GM18508 (cell line): ENCODE measurements at regions not wholly inside any gene's neighbourhood (a gene's known extent, or its start where the extent isn't known, plus 50 kb on each side); places are given as distances from the start of the nearest gene placed in this dataset.
"Not testable (repeated sequence)": the region's sequence is repeated elsewhere in the genome, so short reads cannot be mapped to it uniquely, and the experiment has no call there.

Experiments
- ATAC-seq: cut with Tn5 transposase; IDR thresholded peaks from one replicate; pipeline ENCODE4 v1.9.1; 2021; ENCODE audit warnings: moderate number of reproducible peaks; ENCODE audit not compliant: insufficient read depth, unreplicated experiment

DNA sequence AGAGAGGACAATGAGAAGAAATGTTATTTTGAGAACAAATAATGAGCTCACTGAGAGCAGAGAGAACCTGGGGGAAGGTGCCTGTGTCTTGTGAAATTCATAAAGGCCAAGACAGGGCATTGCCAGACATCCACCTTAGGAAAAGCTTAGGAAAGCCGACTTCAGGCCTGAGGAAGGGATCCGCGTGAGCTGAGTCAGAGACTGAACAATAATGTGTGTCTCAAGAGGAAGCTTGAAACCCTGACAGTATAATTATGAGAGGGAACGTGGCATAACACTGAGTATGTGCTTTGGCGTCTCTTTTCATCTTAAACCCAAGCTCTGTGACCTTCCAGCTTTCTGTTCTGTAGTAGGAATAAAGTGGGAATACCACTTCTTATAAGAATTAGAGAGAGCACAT lies 307.2 kb downstream of the ACTR3B start:
- no peak for ATAC-seq

DNA sequence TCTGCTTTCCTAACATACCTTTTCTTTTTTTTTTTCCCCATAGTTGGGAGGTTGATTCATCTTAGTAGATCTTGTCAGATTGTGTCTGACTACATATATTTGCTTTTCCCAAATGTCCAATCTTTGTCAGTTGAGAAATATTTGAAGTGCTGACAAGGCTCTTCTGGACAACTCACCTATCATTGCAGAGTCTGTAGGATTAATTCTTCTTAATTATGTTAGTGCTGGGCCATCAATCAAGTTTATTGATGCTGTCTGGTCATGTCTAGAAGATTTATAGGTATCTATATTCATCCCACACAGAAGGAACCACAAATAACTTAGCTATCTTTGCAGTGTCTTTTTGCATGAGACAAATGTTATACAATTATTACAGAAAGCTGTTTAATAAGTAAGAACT lies 310.6 kb downstream of the ACTR3B start:
- ATAC-seq = no peak

GRCh38 chr7:153072806-153073205 lies 313.3 kb downstream of the ACTR3B start:
- ATAC-seq = no peak

GRCh38 chr7:153076289-153076688 lies 316.7 kb downstream of the ACTR3B start:
- not testable (repeated sequence) for ATAC-seq

DNA sequence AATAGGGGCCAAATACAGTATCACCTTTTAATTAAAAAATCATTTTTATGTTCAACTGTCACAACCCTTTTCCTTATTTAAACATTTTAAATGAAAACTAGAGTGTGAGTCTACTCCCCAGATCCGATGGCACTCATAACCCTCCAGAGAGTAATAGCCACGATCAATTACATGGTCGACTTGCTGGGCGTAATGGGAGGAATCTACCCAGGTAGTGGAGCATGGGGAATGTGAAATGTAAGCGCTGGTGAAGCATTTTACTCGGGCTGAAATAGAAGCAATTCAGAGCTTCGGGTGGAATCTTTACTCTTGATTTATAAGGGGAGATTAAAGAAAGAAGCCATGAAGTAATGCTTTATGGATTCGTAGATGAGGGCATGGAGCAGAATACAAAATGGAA lies 321.9 kb downstream of the ACTR3B start:
- no peak for ATAC-seq

GRCh38 chr7:153084278-153084677 lies 324.7 kb downstream of the ACTR3B start:
- no peak for ATAC-seq

GRCh38 chr7:153087498-153087897 lies 327.9 kb downstream of the ACTR3B start:
- ATAC-seq = no peak

DNA sequence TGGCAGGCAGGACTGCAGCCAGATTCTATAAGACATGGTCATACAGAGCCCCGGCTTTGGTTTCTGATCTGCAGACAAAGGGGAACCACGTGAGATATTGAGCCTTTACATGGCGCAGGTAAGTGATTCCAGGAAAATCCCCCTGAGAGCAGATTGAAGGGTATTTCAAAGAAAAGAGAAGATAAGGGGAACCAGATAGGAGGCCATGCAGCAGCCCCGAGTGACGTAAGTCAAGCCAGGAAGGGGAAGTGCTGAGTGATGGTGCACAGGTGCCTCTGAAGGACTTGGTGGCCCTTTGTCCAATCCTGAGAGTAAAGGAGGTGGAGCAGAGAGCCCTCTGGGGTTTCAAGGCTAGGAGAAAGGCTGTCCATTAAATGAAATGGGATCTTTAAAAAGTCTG lies 329.0 kb downstream of the ACTR3B start:
- no peak for ATAC-seq

DNA sequence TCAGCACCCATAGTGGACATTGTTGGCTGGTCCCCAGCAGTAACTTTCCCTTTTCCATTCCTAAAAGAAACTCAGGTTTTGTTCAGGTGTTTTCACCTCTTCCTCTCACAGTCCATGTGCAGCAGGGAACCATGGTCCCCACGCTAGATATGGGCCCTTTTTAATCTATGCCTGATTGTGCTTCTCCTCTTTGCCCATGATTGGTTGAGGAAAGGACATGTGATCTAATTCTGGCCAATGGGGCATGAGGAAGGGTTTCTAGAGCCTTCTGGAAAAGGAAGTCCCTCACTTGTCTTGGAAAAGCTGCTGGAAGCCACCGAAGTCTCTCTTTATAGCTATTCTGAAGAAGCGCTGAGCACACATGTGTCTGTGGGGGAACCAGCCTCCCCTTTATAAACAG lies 330.7 kb downstream of the ACTR3B start:
- no peak for ATAC-seq

DNA sequence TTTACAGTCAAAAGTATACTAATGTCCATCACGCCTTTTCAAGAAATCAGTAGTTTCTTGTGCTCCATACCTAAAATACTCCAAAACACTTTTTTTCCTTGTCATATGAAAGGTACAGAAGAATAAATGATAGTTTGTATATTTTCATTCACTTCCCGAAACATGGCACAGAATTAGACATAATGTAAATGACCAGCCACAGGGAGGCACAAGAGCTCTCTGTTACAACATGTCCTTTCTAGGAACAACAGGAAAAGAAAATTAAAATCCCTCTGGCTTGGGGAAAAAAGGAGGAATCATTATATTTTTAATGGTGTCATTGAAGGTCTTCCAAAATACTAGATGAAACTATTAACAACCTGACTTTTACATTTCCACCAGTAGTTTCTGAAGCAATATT lies 331.2 kb downstream of the ACTR3B start:
- ATAC-seq = no peak

DNA sequence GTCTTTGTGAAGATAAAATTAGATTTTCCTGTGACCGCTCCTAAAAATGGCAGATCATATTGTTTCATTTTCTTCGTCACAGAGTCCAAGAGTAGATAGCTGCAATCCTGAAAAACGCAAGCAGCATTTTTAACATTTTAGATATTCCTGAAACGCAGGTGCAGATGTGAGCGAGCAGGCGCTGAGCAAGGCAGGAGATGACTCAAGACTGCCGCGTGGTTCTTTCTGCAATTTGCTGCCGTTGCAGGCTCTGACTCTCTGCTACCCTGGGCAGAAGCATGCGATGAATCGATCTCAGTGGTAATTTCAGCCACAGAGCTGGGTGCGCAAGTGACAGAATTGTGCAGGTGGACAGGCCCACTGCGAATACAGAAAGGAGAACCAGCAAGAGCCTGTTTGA lies 331.9 kb downstream of the ACTR3B start:
- ATAC-seq = no peak

DNA sequence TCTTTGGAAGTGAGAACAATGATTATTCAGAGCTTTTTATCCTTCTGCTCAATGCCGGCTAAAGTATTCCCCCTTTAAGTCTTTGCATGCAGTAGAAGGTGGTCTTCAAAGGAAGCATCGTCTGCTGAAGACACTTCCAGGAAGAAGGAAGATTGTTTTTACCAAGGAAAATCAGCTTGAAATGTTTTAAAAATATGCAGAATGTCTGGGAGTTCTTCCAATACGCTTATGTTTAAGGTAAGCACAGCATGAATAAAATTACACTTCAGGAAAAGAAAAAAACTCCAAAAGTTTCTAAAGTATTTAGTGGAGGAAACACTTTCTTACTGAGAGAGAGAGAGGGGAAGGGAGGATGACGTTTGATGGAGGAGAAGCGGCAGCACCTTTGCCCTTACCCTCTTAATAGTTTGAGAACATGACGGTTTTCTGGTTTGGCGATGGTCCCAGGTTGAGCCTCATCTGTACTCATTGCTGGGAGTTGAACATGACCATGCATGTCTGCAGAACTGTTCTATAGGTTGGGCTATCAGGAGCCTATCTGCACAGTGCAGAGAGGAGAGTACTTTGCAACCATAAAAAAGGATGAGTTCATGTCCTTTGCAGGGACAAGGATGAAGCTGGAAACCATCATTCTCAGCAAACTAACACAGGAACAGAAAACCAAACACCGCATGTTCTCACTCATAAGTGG lies 338.1 kb downstream of the ACTR3B start:
- no peak for ATAC-seq

DNA sequence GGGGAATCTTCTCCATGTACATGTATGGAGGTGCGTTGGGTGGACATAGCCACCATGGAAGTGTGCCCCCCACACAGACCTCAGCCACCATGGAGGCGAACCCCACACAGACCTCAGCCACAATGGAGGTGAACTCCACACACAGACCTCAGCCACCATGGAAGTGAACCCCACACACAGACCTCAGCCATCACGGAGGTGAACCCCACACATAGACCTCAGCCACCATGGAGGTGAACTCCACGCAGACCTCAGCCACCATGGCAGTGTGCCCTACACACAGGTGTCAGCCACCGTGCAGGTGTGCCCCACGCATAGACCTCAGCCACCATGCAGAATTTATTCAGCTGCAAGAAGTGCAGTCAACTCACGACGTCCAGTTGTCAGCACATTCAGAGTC lies 339.7 kb downstream of the ACTR3B start:
- ATAC-seq = no peak

DNA sequence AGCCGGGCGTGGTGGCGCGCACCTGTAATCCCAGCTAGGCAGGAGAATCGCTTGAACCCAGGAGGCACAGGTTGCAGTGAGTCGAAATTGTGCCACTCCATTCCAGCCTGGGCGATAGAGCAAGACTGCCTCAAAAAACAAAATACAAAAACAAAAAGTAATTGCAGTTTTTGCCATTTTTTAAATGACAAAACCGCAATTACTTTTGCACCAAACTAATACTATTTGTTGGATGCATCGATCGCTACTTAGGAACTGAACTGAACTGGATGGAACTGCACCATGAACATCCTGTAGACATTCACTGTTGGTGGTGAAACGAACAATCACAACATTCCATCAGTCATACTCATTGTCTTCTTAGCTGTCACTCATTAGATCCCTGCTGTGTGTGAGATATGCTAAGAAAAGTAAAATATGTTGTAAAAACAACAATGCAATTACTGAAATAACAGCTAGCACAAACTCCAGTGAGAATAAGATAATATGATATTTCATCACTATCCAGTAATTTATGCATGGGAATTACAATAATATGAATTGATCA lies 341.2 kb downstream of the ACTR3B start:
- ATAC-seq = no peak

GRCh38 chr7:153103202-153103601 lies 343.6 kb downstream of the ACTR3B start:
- ATAC-seq = no peak

- no peak for ATAC-seq
These were observed 348.3 kb downstream of the ACTR3B start for GRCh38 chr7:153107826-153108225.

GRCh38 chr7:153109566-153109965 lies 350.0 kb downstream of the ACTR3B start:
- ATAC-seq = no peak

DNA sequence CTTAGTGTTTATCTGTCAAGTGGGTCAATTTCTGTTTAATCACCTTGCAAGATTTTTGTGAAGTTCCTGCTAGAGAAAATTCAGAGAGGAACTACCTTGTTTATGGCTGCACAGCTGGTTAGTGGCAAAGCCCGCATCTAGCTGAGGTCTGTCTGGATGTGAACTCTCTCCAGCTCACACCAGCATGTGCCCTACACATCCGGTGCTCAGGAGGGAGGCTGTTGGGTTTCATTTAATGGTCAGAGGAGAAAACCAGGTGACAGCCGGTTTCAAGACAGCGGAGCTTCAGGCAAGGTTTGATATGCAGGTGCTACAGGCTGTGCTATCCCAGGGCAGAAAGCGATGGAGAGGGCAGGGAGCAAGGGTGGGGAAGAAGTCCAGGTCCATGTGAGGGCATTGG lies 351.1 kb downstream of the ACTR3B start:
- ATAC-seq = no peak

GRCh38 chr7:153122255-153122654 lies 362.7 kb downstream of the ACTR3B start:
- ATAC-seq = not testable (repeated sequence)

DNA sequence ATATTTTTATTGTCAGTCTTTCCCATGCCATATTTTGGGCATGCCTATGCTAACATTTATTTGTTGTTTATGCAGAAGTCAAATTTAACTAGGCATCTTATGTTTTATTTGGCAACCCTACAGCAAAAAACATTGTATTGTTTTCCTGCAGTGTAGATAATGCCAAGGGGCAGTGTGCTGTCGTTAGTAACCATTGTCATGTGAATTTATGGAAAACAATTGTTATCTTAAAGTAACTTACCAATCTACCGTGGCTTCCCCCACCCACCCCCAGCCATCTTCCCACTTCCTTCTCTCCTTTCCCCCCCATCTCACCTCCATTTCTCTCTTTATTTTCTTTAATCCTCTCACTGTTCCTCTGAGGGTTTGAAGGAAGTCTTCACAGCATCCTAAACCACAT lies 370.5 kb downstream of the ACTR3B start:
- no peak for ATAC-seq

DNA sequence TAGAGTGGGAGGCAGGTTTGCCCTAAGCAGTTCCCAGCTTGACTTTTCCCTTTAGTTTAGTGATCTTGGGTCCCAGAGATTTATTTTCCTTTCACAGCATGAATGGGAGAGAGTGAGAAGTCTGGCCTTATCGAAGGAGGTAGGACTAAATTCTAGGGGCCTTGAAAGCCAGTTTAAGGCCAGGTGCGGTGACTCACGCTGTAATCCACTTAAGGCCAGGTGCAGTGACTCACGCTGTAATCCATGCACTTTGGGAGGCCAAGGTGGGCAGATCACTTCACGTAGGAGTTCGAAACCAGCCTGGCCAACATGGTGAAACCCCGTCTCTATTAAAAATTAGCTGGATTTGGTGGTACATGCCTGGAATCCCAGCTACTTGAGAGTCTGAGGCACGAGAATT lies 392.2 kb downstream of the ACTR3B start:
- ATAC-seq = no peak

- ATAC-seq = no peak
These were observed 393.4 kb downstream of the ACTR3B start for GRCh38 chr7:153152801-153153422.
